Gastroesophageal sphincter (tissue), 3 donors: ENCODE measurements at regions not wholly inside any gene's neighbourhood (a gene's known extent, or its start where the extent isn't known, plus 50 kb on each side); places are given as distances from the start of the nearest gene placed in this dataset.

Experiments
- POLR2A ChIP-seq, 2 donors: fragments of 450-650 bp; IDR thresholded peaks; one replicate each; pipeline ENCODE4 v1.6.1; 2017; ENCODE audit warnings: antibody characterized with exemption in 2 of 2, mild to moderate bottlenecking in 2 of 2, moderate library complexity in 1 of 2
- POLR2AphosphoS5 ChIP-seq: sonication (generic); formaldehyde crosslinking; IDR thresholded peaks from one replicate; pipeline ENCODE4 v1.6.1; 2017; ENCODE audit warnings: antibody characterized with exemption
- TF ChIP-seq, protein P1 (sequence below), 4 experiments: fragments of 200-600 bp in 2 of 4; fragments of 450-650 bp in 2 of 4; sonication (generic) in 1 of 4; IDR thresholded peaks; one replicate each; pipeline ENCODE4 v1.5.1; 2017 to 2019; ENCODE audit warnings: antibody characterized with exemption in 4 of 4, mild to moderate bottlenecking in 2 of 4, moderate library complexity in 2 of 4

DNA sequence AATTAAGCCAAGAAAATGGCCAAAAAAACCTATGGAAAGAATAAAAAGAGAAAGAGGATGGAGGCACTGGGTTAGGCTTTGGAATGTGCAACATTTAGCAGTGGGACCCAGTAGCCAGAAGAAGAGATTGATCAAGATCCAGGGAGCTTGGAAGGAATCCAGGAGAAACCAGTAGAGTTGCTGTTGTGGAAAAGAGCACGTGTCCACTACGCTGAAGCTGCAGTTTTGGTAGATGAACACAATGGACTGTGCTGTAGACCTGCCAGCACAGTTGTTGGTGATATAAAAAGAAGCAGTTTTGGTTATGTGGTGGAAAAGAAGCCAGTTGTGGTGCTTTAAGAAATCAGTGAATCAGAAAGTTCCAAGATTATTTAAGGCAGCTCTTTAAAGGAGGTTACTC is 802.2 kb upstream of the POM121L12 start:
- TF ChIP-seq, protein P1, sequence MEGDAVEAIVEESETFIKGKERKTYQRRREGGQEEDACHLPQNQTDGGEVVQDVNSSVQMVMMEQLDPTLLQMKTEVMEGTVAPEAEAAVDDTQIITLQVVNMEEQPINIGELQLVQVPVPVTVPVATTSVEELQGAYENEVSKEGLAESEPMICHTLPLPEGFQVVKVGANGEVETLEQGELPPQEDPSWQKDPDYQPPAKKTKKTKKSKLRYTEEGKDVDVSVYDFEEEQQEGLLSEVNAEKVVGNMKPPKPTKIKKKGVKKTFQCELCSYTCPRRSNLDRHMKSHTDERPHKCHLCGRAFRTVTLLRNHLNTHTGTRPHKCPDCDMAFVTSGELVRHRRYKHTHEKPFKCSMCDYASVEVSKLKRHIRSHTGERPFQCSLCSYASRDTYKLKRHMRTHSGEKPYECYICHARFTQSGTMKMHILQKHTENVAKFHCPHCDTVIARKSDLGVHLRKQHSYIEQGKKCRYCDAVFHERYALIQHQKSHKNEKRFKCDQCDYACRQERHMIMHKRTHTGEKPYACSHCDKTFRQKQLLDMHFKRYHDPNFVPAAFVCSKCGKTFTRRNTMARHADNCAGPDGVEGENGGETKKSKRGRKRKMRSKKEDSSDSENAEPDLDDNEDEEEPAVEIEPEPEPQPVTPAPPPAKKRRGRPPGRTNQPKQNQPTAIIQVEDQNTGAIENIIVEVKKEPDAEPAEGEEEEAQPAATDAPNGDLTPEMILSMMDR (IDR thresholded peaks at IDR 0.05), result no peak
- TF ChIP-seq POLR2A (IDR thresholded peaks at IDR 0.05), result no peak
- TF ChIP-seq POLR2AphosphoS5, result no peak
